ENCODE measurements at regions not wholly inside any gene's neighbourhood (a gene's known extent, or its start where the extent isn't known, plus 50 kb on each side); places are given as distances from the start of the nearest gene placed in this dataset.

- CTCF ChIA-PET, result no interaction called here
- Histone ChIP-seq H3K27ac (ENCODE audit: low read length) (no peak overlapping the region), H3K9me3 (ENCODE audit: control insufficient read depth, insufficient read depth, low read depth, low read length) (no peaks in the 10 kb centered on the region), H3K27me3 (ENCODE audit: control insufficient read depth, insufficient read depth, low read length) (no peaks in the 10 kb centered on the region), H3K36me3 (ENCODE audit: control insufficient read depth, insufficient read depth, low read length) (no peaks in the 10 kb centered on the region), H3K4me1 (ENCODE audit: control insufficient read depth, insufficient read depth, low read length) (no peaks in the 10 kb centered on the region), H3K4me3 (ENCODE audit: low read depth in 2 of 2, low read length in 2 of 2) (no peak overlapping the region)
- DNase-seq (ENCODE audit: low read depth, low spot score), result no peak
- no TSS peak for BruUV-seq (replicated peaks)
- POLR2A ChIA-PET, result no interaction called here
- no peak for ATAC-seq
- intact Hi-C loops (cut with micrococcal nuclease; ENCODE audit: unreplicated experiment) (no loop called here), in situ Hi-C loops (cut with HindIII; ENCODE audit: low pct_unique_long_range_greater_than_20kb, low sequenced_read_pairs) (no loop called here)
- no peak for TF ChIP-seq POLR2AphosphoS5 (IDR thresholded peaks at IDR 0.05; ENCODE audit: low read depth, low read length)
- TF ChIP-seq, protein P1, sequence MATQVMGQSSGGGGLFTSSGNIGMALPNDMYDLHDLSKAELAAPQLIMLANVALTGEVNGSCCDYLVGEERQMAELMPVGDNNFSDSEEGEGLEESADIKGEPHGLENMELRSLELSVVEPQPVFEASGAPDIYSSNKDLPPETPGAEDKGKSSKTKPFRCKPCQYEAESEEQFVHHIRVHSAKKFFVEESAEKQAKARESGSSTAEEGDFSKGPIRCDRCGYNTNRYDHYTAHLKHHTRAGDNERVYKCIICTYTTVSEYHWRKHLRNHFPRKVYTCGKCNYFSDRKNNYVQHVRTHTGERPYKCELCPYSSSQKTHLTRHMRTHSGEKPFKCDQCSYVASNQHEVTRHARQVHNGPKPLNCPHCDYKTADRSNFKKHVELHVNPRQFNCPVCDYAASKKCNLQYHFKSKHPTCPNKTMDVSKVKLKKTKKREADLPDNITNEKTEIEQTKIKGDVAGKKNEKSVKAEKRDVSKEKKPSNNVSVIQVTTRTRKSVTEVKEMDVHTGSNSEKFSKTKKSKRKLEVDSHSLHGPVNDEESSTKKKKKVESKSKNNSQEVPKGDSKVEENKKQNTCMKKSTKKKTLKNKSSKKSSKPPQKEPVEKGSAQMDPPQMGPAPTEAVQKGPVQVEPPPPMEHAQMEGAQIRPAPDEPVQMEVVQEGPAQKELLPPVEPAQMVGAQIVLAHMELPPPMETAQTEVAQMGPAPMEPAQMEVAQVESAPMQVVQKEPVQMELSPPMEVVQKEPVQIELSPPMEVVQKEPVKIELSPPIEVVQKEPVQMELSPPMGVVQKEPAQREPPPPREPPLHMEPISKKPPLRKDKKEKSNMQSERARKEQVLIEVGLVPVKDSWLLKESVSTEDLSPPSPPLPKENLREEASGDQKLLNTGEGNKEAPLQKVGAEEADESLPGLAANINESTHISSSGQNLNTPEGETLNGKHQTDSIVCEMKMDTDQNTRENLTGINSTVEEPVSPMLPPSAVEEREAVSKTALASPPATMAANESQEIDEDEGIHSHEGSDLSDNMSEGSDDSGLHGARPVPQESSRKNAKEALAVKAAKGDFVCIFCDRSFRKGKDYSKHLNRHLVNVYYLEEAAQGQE (IDR thresholded peaks at IDR 0.05; ENCODE audit: insufficient read depth in 1 of 2, low read depth in 2 of 2, low read length in 1 of 2), result no peak
- no peak for TF ChIP-seq TCF7L2 (IDR thresholded peaks at IDR 0.05; ENCODE audit: low read depth, low read length)
- no peak for TF ChIP-seq SIN3A (IDR thresholded peaks at IDR 0.05; ENCODE audit: borderline replicate concordance, insufficient read depth, low read depth, low read length)
- TF ChIP-seq CTCF (IDR thresholded peaks at IDR 0.05), result no peak
These were observed 358.1 kb upstream of the ZNF32 start for GRCh38 chr10:44006771-44007170.

GRCh38 chr10:44005788-44006099 is 357.1 kb upstream of the ZNF32 start:
- no peak for DNase-seq (ENCODE audit: low read depth, low spot score)
- intact Hi-C loops (cut with micrococcal nuclease; ENCODE audit: unreplicated experiment) (no loop called here), in situ Hi-C loops (cut with HindIII; ENCODE audit: low pct_unique_long_range_greater_than_20kb, low sequenced_read_pairs) (no loop called here)
- no peaks in the 10 kb centered on the region for H3K27me3 ChIP-seq (ENCODE audit: control insufficient read depth, insufficient read depth, low read length)
- BruUV-seq (replicated peaks), result no TSS peak
- no peaks in the 10 kb centered on the region for H3K36me3 ChIP-seq (ENCODE audit: control insufficient read depth, insufficient read depth, low read length)
- ATAC-seq, result no peak
- POLR2A ChIA-PET, result no interaction called here
- H3K9me3 ChIP-seq (ENCODE audit: control insufficient read depth, insufficient read depth, low read depth, low read length), result no peaks in the 10 kb centered on the region
- H3K4me1 ChIP-seq (ENCODE audit: control insufficient read depth, insufficient read depth, low read length), result no peaks in the 10 kb centered on the region
- H3K4me3 ChIP-seq (ENCODE audit: low read depth in 2 of 2, low read length in 2 of 2), result no peak overlapping the region
- no peak overlapping the region for H3K27ac ChIP-seq (ENCODE audit: low read length)
- TF ChIP-seq CTCF (IDR thresholded peaks at IDR 0.05) (no peak), SIN3A (IDR thresholded peaks at IDR 0.05; ENCODE audit: borderline replicate concordance, insufficient read depth, low read depth, low read length) (no peak), POLR2AphosphoS5 (IDR thresholded peaks at IDR 0.05; ENCODE audit: low read depth, low read length) (no peak), TCF7L2 (IDR thresholded peaks at IDR 0.05; ENCODE audit: low read depth, low read length) (no peak)
- TF ChIP-seq, protein P1 (IDR thresholded peaks at IDR 0.05; ENCODE audit: insufficient read depth in 1 of 2, low read depth in 2 of 2, low read length in 1 of 2), result no peak
- CTCF ChIA-PET, result no interaction called here
